ENCODE measurements at regions not wholly inside any gene's neighbourhood (a gene's known extent, or its start where the extent isn't known, plus 50 kb on each side); places are given as distances from the start of the nearest gene placed in this dataset.

- no peak for TF ChIP-seq CTCF (IDR thresholded peaks at IDR 0.05; ENCODE audit: extremely low read depth in 1 of 2, insufficient read depth in 1 of 2, low read depth in 1 of 2, low read length in 2 of 2)
- TF ChIP-seq POLR2A (IDR thresholded peaks at IDR 0.05; ENCODE audit: low read depth, low read length) = no peak
- TF ChIP-seq MYC (IDR thresholded peaks at IDR 0.05; ENCODE audit: low read depth, low read length) = no peak
- no peak for TF ChIP-seq MAX (IDR thresholded peaks at IDR 0.05; ENCODE audit: insufficient read depth, insufficient read length)
- no peak for TF ChIP-seq EZH2 (IDR thresholded peaks at IDR 0.05; ENCODE audit: borderline replicate concordance, low read depth, low read length, severe bottlenecking)
- TF ChIP-seq POLR2AphosphoS5 (IDR thresholded peaks at IDR 0.05; ENCODE audit: insufficient read depth, low read depth, low read length) = no peak
- TF ChIP-seq GATA2 (IDR thresholded peaks at IDR 0.05; ENCODE audit: insufficient read depth, insufficient read length, low read depth, low read length) = no peak
- TF ChIP-seq FOS (IDR thresholded peaks at IDR 0.05; ENCODE audit: borderline replicate concordance, insufficient read depth, low read length) = no peak
- no peak for TF ChIP-seq JUN (IDR thresholded peaks at IDR 0.05; ENCODE audit: borderline replicate concordance, insufficient read depth, insufficient read length, low read depth)
These were observed 451.8 kb downstream of the HACE1 start for GRCh38 chr6:104407957-104408356.

All from endothelial cell of umbilical vein (primary cell).